ENCODE measurements at regions not wholly inside any gene's neighbourhood (a gene's known extent, or its start where the extent isn't known, plus 50 kb on each side); places are given as distances from the start of the nearest gene placed in this dataset.

DNA sequence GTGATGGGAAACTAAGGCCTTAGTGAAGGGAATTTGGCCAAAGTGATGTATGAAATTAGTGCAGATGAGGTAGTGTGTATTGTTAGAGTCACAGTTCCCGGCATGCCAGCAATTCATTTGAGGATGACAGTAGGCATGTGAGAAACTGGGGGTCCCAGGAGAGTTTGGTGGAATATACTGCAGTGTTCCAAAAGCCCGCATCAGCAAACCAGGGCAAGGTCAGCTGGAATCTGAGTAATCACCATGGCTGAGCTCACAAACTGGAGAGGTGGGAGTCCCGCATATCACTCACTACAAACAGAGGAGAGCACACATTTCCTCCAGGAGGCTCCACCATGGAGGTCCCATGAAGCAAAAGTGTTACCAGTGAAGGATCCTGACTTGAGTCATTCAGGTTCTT, 740.7 kb downstream of the TNS3 start:
- Histone ChIP-seq H3K27me3 (no peaks in the 10 kb centered on the region), H3K4me1 (no peaks in the 10 kb centered on the region), H3K9me3 (no peaks in the 10 kb centered on the region), H3K4me3 (no peak overlapping the region), H3K27ac (no peak overlapping the region), H3K36me3 (replicated peaks in 1 of 2; ENCODE audit: insufficient read depth in 1 of 2, low read depth in 2 of 2) (no peaks in the 10 kb centered on the region)
- intact Hi-C loops (cut with DNase I) = no loop called here
- 86 to 88% methylated on average over 3 of the region's 3 CpGs for WGBS, 2 donors
- DNase-seq (no peak), ATAC-seq (no peak)
- TF ChIP-seq CTCF (IDR thresholded peaks at IDR 0.05) = no peak
- TF ChIP-seq POLR2A (IDR thresholded peaks at IDR 0.05) = no peak

- DNase-seq (no peak), ATAC-seq (no peak)
- TF ChIP-seq POLR2A (IDR thresholded peaks at IDR 0.05) (no peak), CTCF (IDR thresholded peaks at IDR 0.05) (no peak)
- no peak overlapping the region for H3K4me3 ChIP-seq
- no peaks in the 10 kb centered on the region for H3K36me3 ChIP-seq (replicated peaks in 1 of 2; ENCODE audit: insufficient read depth in 1 of 2, low read depth in 2 of 2)
- H3K4me1 ChIP-seq = no peaks in the 10 kb centered on the region
- no peaks in the 10 kb centered on the region for H3K9me3 ChIP-seq
- intact Hi-C loops (cut with DNase I) = no loop called here
- 40 to 76% methylated on average over 3 of the region's 3 CpGs for WGBS, 2 donors
- no peaks in the 10 kb centered on the region for H3K27me3 ChIP-seq
- no peak overlapping the region for H3K27ac ChIP-seq
Observed at GRCh38 chr7:46839651-46840050, 742.3 kb downstream of the TNS3 start.

DNA sequence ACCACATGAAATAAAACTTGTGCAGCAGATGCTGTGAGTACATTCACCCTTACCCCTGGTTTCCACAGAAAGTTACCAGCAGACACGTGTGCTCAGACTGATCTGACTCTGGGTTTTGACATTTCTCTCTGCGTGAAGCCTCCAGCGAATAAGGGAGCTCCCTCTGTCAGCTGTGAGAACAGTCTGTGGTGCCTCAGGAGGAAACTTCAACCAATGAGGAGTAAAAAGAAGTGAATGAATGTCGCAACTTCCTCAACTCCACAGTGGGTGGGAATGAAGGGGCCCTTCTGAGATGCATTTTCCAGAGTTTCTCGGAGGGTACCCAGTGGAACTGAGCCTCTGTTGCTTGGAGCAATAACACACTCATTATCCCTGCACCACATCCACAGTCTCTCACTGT, 743.4 kb downstream of the TNS3 start:
- H3K4me1 ChIP-seq = no peaks in the 10 kb centered on the region
- DNase-seq (no peak), ATAC-seq (no peak)
- H3K4me3 ChIP-seq = no peak overlapping the region
- WGBS, 2 donors = 73 to 86% methylated on average over 5 of the region's 5 CpGs
- intact Hi-C loops (cut with DNase I) = no loop called here
- H3K27ac ChIP-seq = no peak overlapping the region
- no peak for TF ChIP-seq CTCF (IDR thresholded peaks at IDR 0.05)
- TF ChIP-seq POLR2A (IDR thresholded peaks at IDR 0.05) = no peak
- no peaks in the 10 kb centered on the region for H3K27me3 ChIP-seq
- H3K9me3 ChIP-seq = no peaks in the 10 kb centered on the region
- H3K36me3 ChIP-seq (replicated peaks in 1 of 2; ENCODE audit: insufficient read depth in 1 of 2, low read depth in 2 of 2) = no peaks in the 10 kb centered on the region

- Histone ChIP-seq H3K4me1 (no peaks in the 10 kb centered on the region), H3K27me3 (no peaks in the 10 kb centered on the region), H3K4me3 (no peak overlapping the region), H3K9me3 (no peaks in the 10 kb centered on the region), H3K27ac (no peak overlapping the region), H3K36me3 (replicated peaks in 1 of 2; ENCODE audit: insufficient read depth in 1 of 2, low read depth in 2 of 2) (no peaks in the 10 kb centered on the region)
- ATAC-seq = no peak
- no peak for DNase-seq
- intact Hi-C loops (cut with DNase I) = no loop called here
- 44 to 84% methylated on average over 2 of the region's 2 CpGs for WGBS, 2 donors
- TF ChIP-seq CTCF (IDR thresholded peaks at IDR 0.05) (no peak), POLR2A (IDR thresholded peaks at IDR 0.05) (no peak)
Observed at GRCh38 chr7:46835556-46835955, 746.4 kb downstream of the TNS3 start.

DNA sequence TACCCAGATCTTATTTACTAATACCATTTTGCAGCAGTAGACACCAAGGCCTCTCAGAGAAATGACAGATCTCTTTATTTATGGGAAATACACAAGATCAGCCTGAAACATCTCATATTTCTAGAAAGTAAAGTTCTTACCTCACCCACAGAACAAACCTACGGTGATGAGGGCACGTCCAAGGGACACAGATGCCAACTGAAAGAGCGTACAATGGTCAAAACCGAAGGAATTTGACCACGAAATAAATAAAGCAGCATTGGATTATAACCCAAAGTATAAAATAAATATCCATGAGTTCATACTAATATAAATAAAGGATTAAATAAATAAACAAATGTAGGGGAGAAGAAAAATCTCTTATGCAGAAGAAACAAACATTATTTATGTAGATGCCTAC, 747.0 kb downstream of the TNS3 start:
- DNase-seq = no peak
- intact Hi-C loops (cut with DNase I) = no loop called here
- no peaks in the 10 kb centered on the region for H3K4me1 ChIP-seq
- H3K36me3 ChIP-seq (replicated peaks in 1 of 2; ENCODE audit: insufficient read depth in 1 of 2, low read depth in 2 of 2) = no peaks in the 10 kb centered on the region
- TF ChIP-seq CTCF (IDR thresholded peaks at IDR 0.05) (no peak), POLR2A (IDR thresholded peaks at IDR 0.05) (no peak)
- H3K4me3 ChIP-seq = no peak overlapping the region
- no peak for ATAC-seq
- WGBS, 2 donors = 71 to 81% methylated on average over 5 of the region's 5 CpGs
- H3K9me3 ChIP-seq = no peaks in the 10 kb centered on the region
- no peak overlapping the region for H3K27ac ChIP-seq
- no peaks in the 10 kb centered on the region for H3K27me3 ChIP-seq
